Spleen (tissue), 7 donors: ENCODE measurements at regions not wholly inside any gene's neighbourhood (a gene's known extent, or its start where the extent isn't known, plus 50 kb on each side); places are given as distances from the start of the nearest gene placed in this dataset.

Experiments used
- POLR2A ChIP-seq, 3 donors: fragments of 450-650 bp; IDR thresholded peaks; one replicate each; pipeline ENCODE4 v1.5.1; 2017; ENCODE audit warnings: antibody characterized with exemption in 3 of 3, mild to moderate bottlenecking in 1 of 3
- POLR2AphosphoS5 ChIP-seq, 3 donors: sonication (generic); formaldehyde crosslinking; IDR thresholded peaks; one replicate each; pipeline ENCODE4 v1.5.1; 2017; ENCODE audit warnings: antibody characterized with exemption in 3 of 3
- TF ChIP-seq, protein P1 (sequence below), 11 experiments: fragments of 200-600 bp in 7 of 11; fragments of 450-650 bp in 4 of 11; sonication (generic) in 4 of 11; IDR thresholded peaks in 8 of 11; conservative IDR thresholded peaks in 3 of 11; 1 replicate in 7 of 11; 2 replicates in 4 of 11; pipeline versions ENCODE4 v1.4.0 to v1.8.0; 2016 to 2021; ENCODE audit warnings: antibody characterized with exemption in 11 of 11, inconsistent platforms in 4 of 11, mild to moderate bottlenecking in 1 of 11
- donor health status: DM: no; HTN: no; CAD: no; lungs with moderate emphysema.
- donor health status: DM: no; HTN: no; CAD: no.
- donor health status: DM: no; HTN: no; CAD: no.

DNA sequence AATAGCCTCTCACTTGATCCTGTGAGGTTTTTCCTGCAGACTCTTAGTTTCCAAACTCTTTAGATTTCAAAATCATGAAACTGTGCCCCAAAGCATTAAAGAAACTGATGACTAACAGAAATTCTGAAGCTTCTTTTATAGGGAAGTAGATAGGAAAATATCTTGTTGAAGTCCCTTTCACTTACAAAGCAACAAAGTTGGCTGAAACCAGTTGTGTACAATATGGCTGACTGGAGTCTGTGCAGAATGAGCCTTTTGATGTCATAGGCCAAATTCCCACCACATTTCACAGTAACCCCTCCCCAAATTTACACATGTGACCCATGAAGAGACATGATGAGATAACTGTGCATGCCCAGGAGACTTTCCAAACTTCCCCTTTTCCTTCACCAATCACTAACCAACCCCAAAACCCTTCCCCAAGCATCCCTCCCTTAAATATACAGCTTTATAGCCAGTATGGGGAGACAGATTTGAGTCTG, 61.7 kb upstream of the NCK2 start:
- TF ChIP-seq, protein P1, sequence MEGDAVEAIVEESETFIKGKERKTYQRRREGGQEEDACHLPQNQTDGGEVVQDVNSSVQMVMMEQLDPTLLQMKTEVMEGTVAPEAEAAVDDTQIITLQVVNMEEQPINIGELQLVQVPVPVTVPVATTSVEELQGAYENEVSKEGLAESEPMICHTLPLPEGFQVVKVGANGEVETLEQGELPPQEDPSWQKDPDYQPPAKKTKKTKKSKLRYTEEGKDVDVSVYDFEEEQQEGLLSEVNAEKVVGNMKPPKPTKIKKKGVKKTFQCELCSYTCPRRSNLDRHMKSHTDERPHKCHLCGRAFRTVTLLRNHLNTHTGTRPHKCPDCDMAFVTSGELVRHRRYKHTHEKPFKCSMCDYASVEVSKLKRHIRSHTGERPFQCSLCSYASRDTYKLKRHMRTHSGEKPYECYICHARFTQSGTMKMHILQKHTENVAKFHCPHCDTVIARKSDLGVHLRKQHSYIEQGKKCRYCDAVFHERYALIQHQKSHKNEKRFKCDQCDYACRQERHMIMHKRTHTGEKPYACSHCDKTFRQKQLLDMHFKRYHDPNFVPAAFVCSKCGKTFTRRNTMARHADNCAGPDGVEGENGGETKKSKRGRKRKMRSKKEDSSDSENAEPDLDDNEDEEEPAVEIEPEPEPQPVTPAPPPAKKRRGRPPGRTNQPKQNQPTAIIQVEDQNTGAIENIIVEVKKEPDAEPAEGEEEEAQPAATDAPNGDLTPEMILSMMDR (IDR thresholded peaks at IDR 0.05 in 8 of 11, conservative IDR thresholded peaks at IDR 0.05 in 3 of 11): no peak
- no peak for TF ChIP-seq POLR2A (IDR thresholded peaks at IDR 0.05)
- no peak for TF ChIP-seq POLR2AphosphoS5 (IDR thresholded peaks at IDR 0.05)
